ENCODE measurements at regions not wholly inside any gene's neighbourhood (a gene's known extent, or its start where the extent isn't known, plus 50 kb on each side); places are given as distances from the start of the nearest gene placed in this dataset.
"Not testable (repeated sequence)": the region's sequence is repeated elsewhere in the genome, so short reads cannot be mapped to it uniquely, and the experiment has no call there.

- Histone ChIP-seq H3K27ac (replicated peaks) (no peak overlapping the region), H3K4me1 (no peaks in the 10 kb centered on the region), H3K9me3 (replicated peaks) (peaks cover 28% of the 10 kb centered on the region), H3K27me3 (ENCODE audit: low read depth) (no peaks in the 10 kb centered on the region), H3K36me3 (no peaks in the 10 kb centered on the region), H3K4me3 (no peak overlapping the region)
- intact Hi-C loops (cut with micrococcal nuclease): no loop called here
- DNase-seq: no peak
- no peak for TF ChIP-seq CTCF (IDR thresholded peaks at IDR 0.05; ENCODE audit: borderline replicate concordance)
Observed at GRCh38 chr2:126048719-126049118, 607.2 kb upstream of the GYPC start.

GRCh38 chr2:126049461-126049860 lies 606.5 kb upstream of the GYPC start:
- TF ChIP-seq CTCF (IDR thresholded peaks at IDR 0.05; ENCODE audit: borderline replicate concordance): no peak
- Histone ChIP-seq H3K36me3 (no peaks in the 10 kb centered on the region), H3K27ac (replicated peaks) (no peak overlapping the region), H3K4me1 (no peaks in the 10 kb centered on the region), H3K4me3 (no peak overlapping the region), H3K9me3 (replicated peaks) (peaks cover 35% of the 10 kb centered on the region), H3K27me3 (ENCODE audit: low read depth) (no peaks in the 10 kb centered on the region)
- intact Hi-C loops (cut with micrococcal nuclease): no loop called here
- DNase-seq: no peak

GRCh38 chr2:126050991-126051736 lies 604.8 kb upstream of the GYPC start:
- TF ChIP-seq CTCF (IDR thresholded peaks at IDR 0.05; ENCODE audit: borderline replicate concordance): no peak
- intact Hi-C loops (cut with micrococcal nuclease): no loop called here
- no peak for DNase-seq
- H3K36me3 ChIP-seq: no peaks in the 10 kb centered on the region
- H3K27ac ChIP-seq (replicated peaks): no peak overlapping the region
- no peak overlapping the region for H3K4me3 ChIP-seq
- H3K4me1 ChIP-seq: no peaks in the 10 kb centered on the region
- H3K9me3 ChIP-seq (replicated peaks): peaks cover 52% of the 10 kb centered on the region
- no peaks in the 10 kb centered on the region for H3K27me3 ChIP-seq (ENCODE audit: low read depth)

GRCh38 chr2:126051737-126052240 lies 604.2 kb upstream of the GYPC start:
- H3K27ac ChIP-seq (replicated peaks); H3K36me3 ChIP-seq; DNase-seq; intact Hi-C loops (cut with micrococcal nuclease); H3K4me1 ChIP-seq; H3K4me3 ChIP-seq; H3K27me3 ChIP-seq (ENCODE audit: low read depth): not testable (repeated sequence)
- peaks cover 58% of the 10 kb centered on the region for H3K9me3 ChIP-seq (replicated peaks)

GRCh38 chr2:126059379-126059778 lies 596.6 kb upstream of the GYPC start:
- no peak overlapping the region for H3K27ac ChIP-seq (replicated peaks)
- no peak overlapping the region for H3K4me3 ChIP-seq
- H3K9me3 ChIP-seq (replicated peaks): peaks cover 89% of the 10 kb centered on the region
- no peaks in the 10 kb centered on the region for H3K36me3 ChIP-seq
- H3K4me1 ChIP-seq: no peaks in the 10 kb centered on the region
- no peaks in the 10 kb centered on the region for H3K27me3 ChIP-seq (ENCODE audit: low read depth)
- intact Hi-C loops (cut with micrococcal nuclease): no loop called here
- no peak for DNase-seq
- TF ChIP-seq CTCF (IDR thresholded peaks at IDR 0.05; ENCODE audit: borderline replicate concordance): no peak

- no peaks in the 10 kb centered on the region for H3K4me1 ChIP-seq
- TF ChIP-seq CTCF (IDR thresholded peaks at IDR 0.05; ENCODE audit: borderline replicate concordance): no peak
Observed at GRCh38 chr2:126085011-126085795, 570.8 kb upstream of the GYPC start.

More at GRCh38 chr2:126085011-126085795, 570.8 kb upstream of the GYPC start:
- no peak for DNase-seq
- Histone ChIP-seq H3K36me3 (no peaks in the 10 kb centered on the region), H3K9me3 (replicated peaks) (no peaks in the 10 kb centered on the region), H3K4me3 (no peak overlapping the region), H3K27ac (replicated peaks) (no peak overlapping the region), H3K27me3 (ENCODE audit: low read depth) (no peaks in the 10 kb centered on the region)
- intact Hi-C loops (cut with micrococcal nuclease): no loop called here

Data from left ventricle myocardium inferior (tissue), 1 donor.